SK-N-MC (cell line): ENCODE measurements at regions not wholly inside any gene's neighbourhood (a gene's known extent, or its start where the extent isn't known, plus 50 kb on each side); places are given as distances from the start of the nearest gene placed in this dataset.

Source experiments
- EZH2 ChIP-seq: fragments of 200-600 bp; sonication (generic); IDR thresholded peaks from one replicate; pipeline ENCODE4 v1.6.1; 2017; ENCODE audit warnings: antibody characterized with exemption
- FOXP2 ChIP-seq: optimal IDR thresholded peaks from 2 replicates; pipeline ENCODE3; 2011; ENCODE audit warnings: mild to moderate bottlenecking, moderate library complexity; ENCODE audit not compliant: insufficient read depth; ENCODE audit errors: extremely low read length, control extremely low read depth
- POLR2AphosphoS5 ChIP-seq: IDR thresholded peaks from 2 replicates; pipeline ENCODE4 v1.6.1; 2012; ENCODE audit warnings: mild to moderate bottlenecking, low read depth, low read length, borderline replicate concordance

- TF ChIP-seq POLR2AphosphoS5 (no peak), EZH2 (no peak), FOXP2 (no peak)
Observed at GRCh38 chr6:94088870-94089269, 669.5 kb upstream of the EPHA7 start.
